ENCODE measurements at regions not wholly inside any gene's neighbourhood (a gene's known extent, or its start where the extent isn't known, plus 50 kb on each side); places are given as distances from the start of the nearest gene placed in this dataset.
"Not testable (repeated sequence)": the region's sequence is repeated elsewhere in the genome, so short reads cannot be mapped to it uniquely, and the experiment has no call there.

DNA sequence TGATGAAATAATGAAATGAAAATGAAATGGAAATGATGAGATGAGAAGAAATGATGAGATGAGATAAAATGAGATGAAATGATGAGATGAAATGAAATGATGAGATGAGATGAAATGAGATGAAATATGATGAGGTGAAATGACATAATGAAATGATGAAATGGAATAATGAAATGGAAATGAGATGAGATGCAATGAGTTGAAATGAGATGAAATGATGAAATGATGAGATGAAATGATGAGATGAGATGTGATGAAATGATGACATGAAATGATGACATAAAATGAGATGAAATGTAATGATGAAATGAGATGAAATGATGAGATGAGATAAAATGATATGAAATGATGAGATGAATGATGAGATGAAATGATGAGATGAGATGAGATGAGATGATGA lies 342.7 kb upstream of the PLGLB1 start:
- H3K27ac ChIP-seq, H3K27me3 ChIP-seq, ATAC-seq, H3K9me3 ChIP-seq, H3K36me3 ChIP-seq, H3K4me1 ChIP-seq, H3K4me3 ChIP-seq: not testable (repeated sequence)

GRCh38 chr2:87365038-87365437 lies 343.4 kb upstream of the PLGLB1 start:
- not testable (repeated sequence) for H3K4me3 ChIP-seq, H3K4me1 ChIP-seq, ATAC-seq, H3K27ac ChIP-seq, H3K27me3 ChIP-seq, H3K36me3 ChIP-seq, H3K9me3 ChIP-seq
- 74% methylated on average over 2 of the region's 2 CpGs; no CpG with 5 or more reads in 1 of the 2 donors for WGBS, 2 donors (ENCODE audit: low coverage in 1 of 2)

DNA sequence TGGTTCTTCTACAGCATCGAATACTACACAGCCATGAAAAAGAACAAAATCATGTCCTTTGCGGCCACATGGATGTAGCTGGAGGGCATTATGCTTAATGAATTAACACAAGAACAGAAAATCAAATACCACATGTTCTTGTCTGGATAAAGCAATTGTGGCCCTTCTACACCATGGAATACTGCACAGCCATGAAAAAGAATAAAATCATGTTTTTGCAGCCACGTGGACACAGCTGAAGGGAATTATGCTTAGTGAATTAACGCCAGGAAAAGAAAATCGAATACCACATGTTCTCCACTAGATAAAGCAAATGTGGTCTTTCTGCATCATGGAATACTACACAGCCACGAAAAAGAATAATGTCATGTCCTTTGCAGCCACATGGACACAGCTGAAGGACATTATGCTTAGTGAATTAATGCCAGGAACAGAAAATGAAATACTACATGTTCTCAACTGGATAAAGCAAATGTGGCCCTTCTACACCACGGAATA lies 361.8 kb upstream of the PLGLB2 start:
- H3K4me1 ChIP-seq, ATAC-seq: not testable (repeated sequence)
- 79 to 80% methylated on average over 4 to 6 of the region's 7 CpGs for WGBS, 2 donors (ENCODE audit: low coverage in 1 of 2)

GRCh38 chr2:87395784-87396183 lies 352.1 kb upstream of the PLGLB2 start:
- not testable (repeated sequence) for H3K36me3 ChIP-seq, H3K4me1 ChIP-seq, H3K27ac ChIP-seq, H3K4me3 ChIP-seq, H3K27me3 ChIP-seq, ATAC-seq, H3K9me3 ChIP-seq
- no CpG with 5 or more reads among the region's 1 CpG for WGBS, 2 donors (ENCODE audit: low coverage in 1 of 2)

More for the DNA sequence above, 361.8 kb upstream of the PLGLB2 start:
- not testable (repeated sequence) for H3K36me3 ChIP-seq, H3K4me3 ChIP-seq, H3K27me3 ChIP-seq, H3K9me3 ChIP-seq, H3K27ac ChIP-seq

- not testable (repeated sequence) for H3K9me3 ChIP-seq, H3K4me3 ChIP-seq, H3K4me1 ChIP-seq, H3K27ac ChIP-seq, ATAC-seq, H3K36me3 ChIP-seq, H3K27me3 ChIP-seq
- WGBS, 2 donors (ENCODE audit: low coverage in 1 of 2) = no CpG with 5 or more reads among the region's 9 CpGs
Measured at GRCh38 chr2:87396551-87397265, 351.2 kb upstream of the PLGLB2 start.

- not testable (repeated sequence) for ATAC-seq, H3K4me1 ChIP-seq, H3K36me3 ChIP-seq, H3K9me3 ChIP-seq, H3K27me3 ChIP-seq, H3K4me3 ChIP-seq, H3K27ac ChIP-seq
- no CpG with 5 or more reads among the region's 9 CpGs for WGBS, 2 donors (ENCODE audit: low coverage in 1 of 2)
Measured at GRCh38 chr2:87397276-87398065, 350.4 kb upstream of the PLGLB2 start.

DNA sequence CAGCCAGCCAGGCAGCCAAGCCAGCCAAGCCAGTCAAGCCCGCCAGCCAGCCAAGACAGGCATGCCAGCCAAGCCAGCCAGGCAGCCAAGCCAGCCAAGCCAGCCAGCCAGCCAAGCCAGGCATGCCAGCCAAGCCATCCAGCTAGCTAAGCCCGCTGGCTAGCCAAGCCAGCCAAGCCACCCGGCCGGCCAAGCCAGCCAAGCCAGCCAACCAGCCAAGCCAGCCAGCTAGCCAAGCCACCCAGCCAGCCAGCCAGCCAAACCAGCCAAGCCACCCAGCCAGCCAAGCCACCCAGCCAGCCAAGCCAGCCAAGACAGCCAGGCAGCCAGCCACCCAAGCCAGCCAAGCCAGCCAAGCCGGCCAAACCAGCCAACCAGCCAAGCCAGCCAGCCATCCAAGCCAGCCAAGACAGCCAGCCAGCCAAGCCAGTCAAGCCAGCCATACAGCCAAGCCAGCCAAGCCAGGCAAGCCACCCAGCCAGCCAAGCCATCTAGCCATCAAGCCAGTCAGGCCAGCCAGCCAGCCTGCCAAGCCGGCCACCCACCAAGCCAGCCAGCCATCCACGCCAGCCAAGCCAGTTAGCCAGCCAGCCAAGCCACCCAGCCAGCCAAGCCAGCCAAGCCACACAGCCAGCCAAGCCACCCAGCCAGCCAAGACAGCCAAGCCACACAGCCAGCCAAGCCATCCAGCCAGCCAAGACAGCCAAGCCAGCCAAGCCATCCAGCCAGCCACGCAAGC lies 349.2 kb upstream of the PLGLB2 start:
- H3K4me1 ChIP-seq, H3K9me3 ChIP-seq, H3K36me3 ChIP-seq, H3K27ac ChIP-seq, H3K4me3 ChIP-seq, H3K27me3 ChIP-seq: not testable (repeated sequence)
- WGBS, 2 donors (ENCODE audit: low coverage in 1 of 2) = 90% methylated on average over 2 of the region's 8 CpGs; no CpG with 5 or more reads in 1 of the 2 donors
- peak; percentile 48 for ATAC-seq

GRCh38 chr2:87401726-87402345 lies 346.1 kb upstream of the PLGLB2 start:
- 77% methylated on average over 12 to 16 of the region's 16 CpGs for WGBS, 2 donors (ENCODE audit: low coverage in 1 of 2)
- ATAC-seq = no peak

More at GRCh38 chr2:87401726-87402345, 346.1 kb upstream of the PLGLB2 start:
- no peaks in the 10 kb centered on the region for H3K4me1 ChIP-seq
- TF ChIP-seq CTCF (IDR thresholded peaks at IDR 0.05) = no peak
- H3K27me3 ChIP-seq = no peaks in the 10 kb centered on the region
- no peak overlapping the region for H3K27ac ChIP-seq
- H3K36me3 ChIP-seq = no peaks in the 10 kb centered on the region
- no peaks in the 10 kb centered on the region for H3K9me3 ChIP-seq
- H3K4me3 ChIP-seq = no peak overlapping the region
